HG03045 (cell line): ENCODE measurements at regions not wholly inside any gene's neighbourhood (a gene's known extent, or its start where the extent isn't known, plus 50 kb on each side); places are given as distances from the start of the nearest gene placed in this dataset.

Source experiments
- ATAC-seq: cut with Tn5 transposase; IDR thresholded peaks from one replicate; pipeline ENCODE4 v1.9.1; 2021; ENCODE audit warnings: mild to moderate bottlenecking, moderate library complexity; ENCODE audit not compliant: unreplicated experiment

- no peak for ATAC-seq
Observed at GRCh38 chr3:102177075-102177755, 257.6 kb upstream of the ZPLD1 start.

- ATAC-seq: no peak
Observed at GRCh38 chr3:102178817-102179216, 256.0 kb upstream of the ZPLD1 start.

GRCh38 chr3:102179326-102180177, 255.3 kb upstream of the ZPLD1 start:
- ATAC-seq: no peak

GRCh38 chr3:102180280-102180931, 254.4 kb upstream of the ZPLD1 start:
- ATAC-seq: no peak

GRCh38 chr3:102181175-102181920, 253.5 kb upstream of the ZPLD1 start:
- no peak for ATAC-seq

GRCh38 chr3:102182162-102182561, 252.7 kb upstream of the ZPLD1 start:
- no peak for ATAC-seq

- ATAC-seq: no peak
Observed at GRCh38 chr3:102183186-102183585, 251.6 kb upstream of the ZPLD1 start.

- ATAC-seq: no peak
Observed at GRCh38 chr3:102183623-102184022, 251.2 kb upstream of the ZPLD1 start.

GRCh38 chr3:102189541-102189940, 245.3 kb upstream of the ZPLD1 start:
- no peak for ATAC-seq

GRCh38 chr3:102189956-102190723, 244.7 kb upstream of the ZPLD1 start:
- ATAC-seq: no peak

GRCh38 chr3:102192575-102192974, 242.2 kb upstream of the ZPLD1 start:
- no peak for ATAC-seq

- no peak for ATAC-seq
Observed at GRCh38 chr3:102193255-102193654, 241.6 kb upstream of the ZPLD1 start.

GRCh38 chr3:102194001-102194400, 240.8 kb upstream of the ZPLD1 start:
- ATAC-seq: no peak

GRCh38 chr3:102194760-102195159, 240.1 kb upstream of the ZPLD1 start:
- ATAC-seq: no peak

- no peak for ATAC-seq
Observed at GRCh38 chr3:102195198-102195948, 239.4 kb upstream of the ZPLD1 start.

GRCh38 chr3:102200126-102200525, 234.7 kb upstream of the ZPLD1 start:
- no peak for ATAC-seq

GRCh38 chr3:102200560-102200959, 234.3 kb upstream of the ZPLD1 start:
- no peak for ATAC-seq

GRCh38 chr3:102205647-102206046, 229.2 kb upstream of the ZPLD1 start:
- ATAC-seq: no peak

GRCh38 chr3:102206511-102207031, 228.2 kb upstream of the ZPLD1 start:
- ATAC-seq: no peak
